GM21381 (cell line): ENCODE measurements at regions not wholly inside any gene's neighbourhood (a gene's known extent, or its start where the extent isn't known, plus 50 kb on each side); places are given as distances from the start of the nearest gene placed in this dataset.
"Not testable (repeated sequence)": the region's sequence is repeated elsewhere in the genome, so short reads cannot be mapped to it uniquely, and the experiment has no call there.

Experiments
- ATAC-seq: cut with Tn5 transposase; IDR thresholded peaks from one replicate; pipeline ENCODE4 v1.9.1; 2021; ENCODE audit warnings: mild to moderate bottlenecking, moderate library complexity; ENCODE audit not compliant: unreplicated experiment

- ATAC-seq: no peak
Measured at GRCh38 chrX:150051096-150051495, 112.8 kb upstream of the EOLA2 start.

- no peak for ATAC-seq
Measured at GRCh38 chrX:150052226-150052625, 113.9 kb upstream of the EOLA2 start.

- ATAC-seq: no peak
Measured at GRCh38 chrX:150058728-150059127, 120.4 kb upstream of the EOLA2 start.

GRCh38 chrX:150060406-150060805 is 122.1 kb upstream of the EOLA2 start:
- ATAC-seq: no peak

- ATAC-seq: no peak
Measured at GRCh38 chrX:150062292-150063137, 124.2 kb upstream of the EOLA2 start.

- ATAC-seq: no peak
Measured at GRCh38 chrX:150063138-150063518, 124.8 kb upstream of the EOLA2 start.

GRCh38 chrX:150063674-150064073 is 125.4 kb upstream of the EOLA2 start:
- ATAC-seq: no peak

- no peak for ATAC-seq
Measured at GRCh38 chrX:150074175-150074574, 135.9 kb upstream of the EOLA2 start.

- no peak for ATAC-seq
Measured at GRCh38 chrX:150080497-150080896, 142.2 kb upstream of the EOLA2 start.

GRCh38 chrX:150081076-150081475 is 142.8 kb upstream of the EOLA2 start:
- ATAC-seq: no peak

GRCh38 chrX:150084496-150085229 is 146.4 kb upstream of the EOLA2 start:
- no peak for ATAC-seq

GRCh38 chrX:150085881-150086280 is 147.6 kb upstream of the EOLA2 start:
- no peak for ATAC-seq

GRCh38 chrX:150086371-150086770 is 148.1 kb upstream of the EOLA2 start:
- no peak for ATAC-seq

- ATAC-seq: no peak
Measured at GRCh38 chrX:150087612-150088011, 149.3 kb upstream of the EOLA2 start.

- ATAC-seq: no peak
Measured at GRCh38 chrX:150088042-150088441, 149.8 kb upstream of the EOLA2 start.

GRCh38 chrX:150088766-150089518 is 150.7 kb upstream of the EOLA2 start:
- no peak for ATAC-seq

GRCh38 chrX:150091300-150091699 is 153.0 kb upstream of the EOLA2 start:
- not testable (repeated sequence) for ATAC-seq

- no peak for ATAC-seq
Measured at GRCh38 chrX:150092549-150092948, 154.3 kb upstream of the EOLA2 start.

GRCh38 chrX:150094375-150094774 is 156.1 kb upstream of the EOLA2 start:
- no peak for ATAC-seq

- no peak for ATAC-seq
Measured at GRCh38 chrX:150094996-150095395, 156.7 kb upstream of the EOLA2 start.

GRCh38 chrX:150099316-150099715 is 161.0 kb upstream of the EOLA2 start:
- no peak for ATAC-seq

- ATAC-seq: no peak
Measured at GRCh38 chrX:150100261-150100660, 162.0 kb upstream of the EOLA2 start.
